Endothelial cell of umbilical vein (primary cell): ENCODE measurements at regions not wholly inside any gene's neighbourhood (a gene's known extent, or its start where the extent isn't known, plus 50 kb on each side); places are given as distances from the start of the nearest gene placed in this dataset.

Experiments
- EZH2 ChIP-seq: IDR thresholded peaks from 2 replicates; pipeline ENCODE4 v1.6.1; 2012; ENCODE audit warnings: borderline replicate concordance, low read depth, mild to moderate bottlenecking, moderate library complexity, low read length, inconsistent platforms; ENCODE audit not compliant: severe bottlenecking
- POLR2AphosphoS5 ChIP-seq: IDR thresholded peaks from 2 replicates; pipeline ENCODE4 v1.6.1; 2012; ENCODE audit warnings: low read depth, mild to moderate bottlenecking, control low read depth, low read length, moderate library complexity; ENCODE audit not compliant: insufficient read depth

DNA sequence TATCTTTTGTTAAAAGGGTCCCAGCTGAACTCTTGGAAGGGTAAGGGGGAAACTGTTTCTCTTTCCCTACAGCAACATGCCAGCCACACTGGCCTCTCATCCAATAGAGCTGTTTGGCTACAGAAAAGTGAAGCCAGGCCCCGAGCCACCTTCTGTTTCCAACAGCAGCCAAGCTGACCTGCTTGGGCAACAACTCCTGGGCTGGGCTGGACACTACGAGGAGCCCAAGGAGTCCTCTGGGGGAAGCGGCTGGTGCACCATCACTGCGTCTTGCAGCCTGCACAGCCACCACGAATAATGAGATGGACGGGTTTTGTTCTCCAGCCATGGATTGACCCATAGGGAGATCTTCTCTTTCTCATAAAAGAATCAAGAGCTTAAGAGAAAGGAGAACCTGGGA, 624.9 kb downstream of the NPHP4 start:
- TF ChIP-seq EZH2, result no peak
- TF ChIP-seq POLR2AphosphoS5, result no peak
